ENCODE measurements at regions not wholly inside any gene's neighbourhood (a gene's known extent, or its start where the extent isn't known, plus 50 kb on each side); places are given as distances from the start of the nearest gene placed in this dataset.
"Not testable (repeated sequence)": the region's sequence is repeated elsewhere in the genome, so short reads cannot be mapped to it uniquely, and the experiment has no call there.

- intact Hi-C loops (cut with DNase I), result no loop called here
- Histone ChIP-seq H3K9me3 (peaks cover 0 to 12% of the 10 kb centered on the region in 2 donors), H3K36me3 (no peaks in the 10 kb centered on the region), H3K4me1 (no peaks in the 10 kb centered on the region), H3K4me3 (no peak overlapping the region), H3K27me3 (no peaks in the 10 kb centered on the region), H3K27ac (no peak overlapping the region)
- DNase-seq (ENCODE audit: low spot score in 2 of 2), result no peak
- no peak for TF ChIP-seq CTCF (IDR thresholded peaks at IDR 0.05)
These were observed 315.2 kb upstream of the NOX3 start for GRCh38 chr6:155770856-155771255.

DNA sequence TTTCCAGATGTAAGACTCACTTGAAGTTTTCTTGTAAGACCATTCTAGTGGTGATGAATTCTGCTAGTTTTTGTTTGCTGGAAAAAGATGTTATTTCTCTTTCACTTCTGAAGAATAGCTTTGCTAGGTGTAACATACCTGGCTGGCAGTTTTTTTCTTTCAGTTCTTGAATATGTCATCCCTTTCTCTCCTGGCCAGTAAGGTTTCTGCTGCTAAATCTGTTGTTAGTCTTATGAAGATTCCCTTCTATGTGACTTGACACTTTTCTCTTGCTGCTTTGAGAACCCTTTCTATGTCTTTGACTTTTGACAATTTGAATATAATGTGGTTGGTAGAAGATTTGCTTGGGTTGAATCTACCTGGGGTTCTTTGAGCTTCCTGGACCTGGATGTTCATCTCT, 314.7 kb upstream of the NOX3 start:
- no peak for TF ChIP-seq CTCF (IDR thresholded peaks at IDR 0.05)
- H3K27ac ChIP-seq, result no peak overlapping the region
- peaks cover 0 to 12% of the 10 kb centered on the region in 2 donors for H3K9me3 ChIP-seq
- H3K27me3 ChIP-seq, result no peaks in the 10 kb centered on the region
- H3K4me3 ChIP-seq, result no peak overlapping the region
- no peaks in the 10 kb centered on the region for H3K36me3 ChIP-seq
- DNase-seq (ENCODE audit: low spot score in 2 of 2), result no peak
- intact Hi-C loops (cut with DNase I), result no loop called here
- no peaks in the 10 kb centered on the region for H3K4me1 ChIP-seq

DNA sequence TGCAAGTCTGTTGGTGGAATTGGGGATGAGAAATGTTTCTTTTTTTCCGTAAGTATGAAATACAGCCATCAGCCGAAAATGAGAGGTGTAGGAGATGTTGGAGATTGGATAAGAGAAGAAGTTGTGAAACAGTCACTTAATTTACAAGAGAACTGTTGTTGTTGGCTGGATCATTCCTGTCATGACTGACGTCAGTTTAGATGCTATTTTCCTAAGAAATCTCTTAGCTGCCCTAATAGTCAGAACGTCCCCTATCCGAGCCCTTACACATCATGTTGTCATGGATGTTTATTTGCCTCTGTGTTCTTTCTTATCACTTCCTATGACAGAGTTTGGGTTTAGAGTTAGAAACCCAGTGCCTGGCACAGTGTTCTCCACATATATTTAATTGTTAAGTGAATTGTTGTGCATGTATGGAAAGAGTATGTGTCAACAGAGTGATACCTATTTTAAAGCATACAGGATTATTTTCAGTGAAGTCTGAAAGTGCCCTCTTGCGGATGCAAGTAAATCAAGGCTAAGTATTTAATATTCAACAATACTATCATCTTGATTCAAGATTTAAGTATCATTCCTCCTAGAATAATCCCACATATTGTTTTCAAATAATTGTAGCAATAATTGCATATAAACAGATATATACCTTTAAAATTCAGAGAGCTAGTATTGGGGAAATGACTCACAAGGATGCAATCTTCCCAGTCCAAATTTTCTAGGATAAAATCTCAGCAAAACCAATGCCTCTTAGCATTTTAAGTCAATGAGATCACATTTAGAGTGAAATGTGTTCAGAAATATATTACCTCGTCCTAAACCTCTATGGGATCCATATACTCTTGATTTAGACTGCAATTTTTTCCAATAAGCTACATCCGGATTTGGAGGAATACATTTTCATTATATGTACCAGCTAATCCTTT, 309.9 kb upstream of the NOX3 start:
- TF ChIP-seq CTCF (IDR thresholded peaks at IDR 0.05), result no peak
- intact Hi-C loops (cut with DNase I), result no loop called here
- H3K27ac ChIP-seq, result no peak overlapping the region
- no peaks in the 10 kb centered on the region for H3K27me3 ChIP-seq
- H3K4me3 ChIP-seq, result no peak overlapping the region
- no peaks in the 10 kb centered on the region for H3K4me1 ChIP-seq
- DNase-seq (ENCODE audit: low spot score in 2 of 2), result no peak
- peaks cover 0 to 9% of the 10 kb centered on the region in 2 donors for H3K9me3 ChIP-seq
- no peaks in the 10 kb centered on the region for H3K36me3 ChIP-seq

- H3K36me3 ChIP-seq, result no peaks in the 10 kb centered on the region
- H3K9me3 ChIP-seq, result no peaks in the 10 kb centered on the region
- H3K4me1 ChIP-seq, result no peaks in the 10 kb centered on the region
- H3K27ac ChIP-seq, result no peak overlapping the region
- TF ChIP-seq CTCF (IDR thresholded peaks at IDR 0.05), result no peak
- no peaks in the 10 kb centered on the region for H3K27me3 ChIP-seq
- intact Hi-C loops (cut with DNase I), result no loop called here
- H3K4me3 ChIP-seq, result no peak overlapping the region
- DNase-seq (ENCODE audit: low spot score in 2 of 2), result no peak
These were observed 307.0 kb upstream of the NOX3 start for GRCh38 chr6:155762649-155763048.

DNA sequence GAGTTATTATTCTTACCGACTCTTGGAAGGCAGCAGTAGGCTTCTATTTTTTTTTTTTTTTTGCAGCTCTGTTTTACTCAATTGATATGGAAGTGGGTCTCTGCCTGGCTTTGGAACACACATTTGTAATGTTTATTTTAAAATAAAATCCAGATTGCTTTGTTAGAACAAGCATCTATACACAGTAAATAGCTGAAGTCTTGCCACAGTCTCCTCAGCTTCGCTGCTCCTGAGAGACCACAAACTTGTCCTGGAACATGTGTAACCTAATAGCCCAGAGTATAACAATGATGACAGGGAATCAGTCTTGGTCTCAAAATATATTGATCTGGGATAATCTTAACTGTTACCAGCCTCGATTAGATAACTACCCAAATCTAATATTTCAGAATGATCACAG, 299.8 kb upstream of the NOX3 start:
- no peaks in the 10 kb centered on the region for H3K4me1 ChIP-seq

GRCh38 chr6:155748778-155749177, 293.1 kb upstream of the NOX3 start:
- intact Hi-C loops (cut with DNase I); H3K9me3 ChIP-seq; H3K4me1 ChIP-seq; H3K27me3 ChIP-seq; H3K27ac ChIP-seq; H3K36me3 ChIP-seq; H3K4me3 ChIP-seq; DNase-seq (ENCODE audit: low spot score in 2 of 2): not testable (repeated sequence)

More for the DNA sequence above, 299.8 kb upstream of the NOX3 start:
- no peak for DNase-seq (ENCODE audit: low spot score in 2 of 2)
- no peaks in the 10 kb centered on the region for H3K36me3 ChIP-seq
- H3K4me3 ChIP-seq, result no peak overlapping the region
- H3K9me3 ChIP-seq, result peaks cover 0 to 6% of the 10 kb centered on the region in 2 donors
- no peak overlapping the region for H3K27ac ChIP-seq
- H3K27me3 ChIP-seq, result no peaks in the 10 kb centered on the region
- no peak for TF ChIP-seq CTCF (IDR thresholded peaks at IDR 0.05)
- intact Hi-C loops (cut with DNase I), result no loop called here

Data from ascending aorta (tissue), 2 donors.